HG03196 (cell line): ENCODE measurements at regions not wholly inside any gene's neighbourhood (a gene's known extent, or its start where the extent isn't known, plus 50 kb on each side); places are given as distances from the start of the nearest gene placed in this dataset.

Experiments used
- ATAC-seq: cut with Tn5 transposase; IDR thresholded peaks from one replicate; pipeline ENCODE4 v1.9.1; 2021; ENCODE audit not compliant: unreplicated experiment

GRCh38 chr5:120217001-120217400 is 247.1 kb upstream of the PRR16 start:
- ATAC-seq = no peak

DNA sequence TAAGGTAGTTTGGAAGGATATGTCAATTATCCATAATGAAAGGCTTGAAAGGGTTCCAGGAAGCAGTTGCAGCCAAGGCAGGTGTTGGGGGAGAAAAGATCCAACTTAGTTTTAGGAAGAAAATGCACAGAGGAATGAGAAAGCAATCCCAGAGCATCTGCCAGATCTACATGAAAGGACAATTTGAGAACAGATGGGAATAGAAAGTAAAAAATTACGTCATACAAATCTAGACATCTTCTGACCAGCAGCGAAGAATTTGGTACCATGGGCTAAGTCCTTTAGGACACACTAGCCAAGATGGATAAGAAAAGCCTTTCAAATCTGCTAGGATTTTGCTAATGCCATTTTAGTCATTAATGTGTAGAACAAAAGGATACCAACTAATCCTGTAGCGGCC is 244.1 kb upstream of the PRR16 start:
- ATAC-seq = no peak

GRCh38 chr5:120225524-120225923 is 238.6 kb upstream of the PRR16 start:
- ATAC-seq = no peak

DNA sequence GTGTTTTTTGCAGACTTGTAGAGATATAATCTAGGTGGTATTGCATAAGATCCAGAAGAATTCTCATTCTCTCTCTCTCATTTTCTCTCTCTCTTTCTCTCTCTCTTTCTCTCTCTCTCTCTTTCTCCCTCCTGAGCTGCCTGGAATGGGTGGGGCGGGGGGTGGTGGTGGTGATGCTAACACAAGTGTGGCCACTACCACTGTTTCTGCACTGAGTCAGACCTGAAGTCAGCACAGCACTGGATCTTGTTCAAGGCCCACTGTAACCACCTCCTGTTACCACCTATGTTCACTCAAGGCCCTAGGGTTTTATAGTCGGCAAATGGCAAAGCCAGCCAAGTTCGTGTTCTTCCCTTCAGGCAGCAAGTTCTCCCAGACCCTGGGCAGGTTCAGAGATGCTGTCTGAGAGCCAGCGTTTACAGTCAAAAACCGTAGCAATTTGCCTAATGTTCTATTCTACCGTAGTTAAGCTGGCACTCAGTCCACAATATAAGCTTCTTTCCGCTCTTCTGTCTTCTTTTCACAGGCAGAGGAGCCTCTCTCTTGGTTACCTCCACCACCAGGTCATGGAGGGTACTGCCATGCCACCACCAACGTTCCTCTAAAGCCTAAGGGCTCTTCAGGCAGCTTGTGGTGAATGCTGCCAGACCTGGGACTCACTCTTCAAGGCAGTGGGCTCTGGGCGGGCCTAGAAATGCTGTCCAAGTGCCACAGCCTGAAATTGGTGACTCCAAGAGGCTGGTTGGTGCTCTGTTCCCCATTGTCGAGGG is 235.7 kb upstream of the PRR16 start:
- ATAC-seq = no peak

DNA sequence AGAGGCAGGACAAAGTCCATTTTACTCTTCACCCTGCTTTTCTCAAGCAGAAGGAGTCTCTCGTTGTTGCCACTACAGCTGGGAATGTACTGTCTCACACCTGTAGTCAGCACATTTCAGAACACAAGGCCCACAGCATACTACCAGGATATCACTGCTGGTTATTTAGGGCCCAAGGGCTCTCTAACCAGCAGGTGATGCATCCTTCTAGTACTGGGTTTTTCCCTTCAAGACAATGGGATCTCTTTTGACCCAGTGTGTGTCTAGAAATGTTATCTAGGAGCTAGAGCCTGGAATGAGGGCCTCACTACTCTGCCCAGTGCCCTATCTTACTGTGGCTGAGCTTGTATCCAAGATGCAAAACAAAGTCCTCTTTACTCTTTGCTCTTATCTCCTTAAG is 235.1 kb upstream of the PRR16 start:
- no peak for ATAC-seq

DNA sequence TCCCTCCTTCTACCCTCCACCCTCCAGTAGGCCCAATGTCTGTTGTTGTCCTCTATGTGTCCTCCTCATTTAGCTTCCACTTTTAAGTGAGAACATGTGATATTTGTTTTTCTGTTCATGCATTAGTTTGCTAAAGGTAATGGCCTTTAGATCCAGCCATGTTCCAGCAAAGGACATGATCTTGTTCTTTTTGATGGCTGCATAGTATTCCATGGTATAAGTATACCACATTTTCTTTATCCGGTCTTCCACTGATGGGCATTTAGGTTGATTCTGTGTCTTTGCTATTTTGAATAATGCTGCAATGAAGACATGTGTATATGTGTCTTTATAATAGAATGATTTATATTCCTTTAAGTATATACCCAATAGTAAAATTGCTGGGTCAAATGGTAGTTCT is 232.5 kb upstream of the PRR16 start:
- no peak for ATAC-seq

DNA sequence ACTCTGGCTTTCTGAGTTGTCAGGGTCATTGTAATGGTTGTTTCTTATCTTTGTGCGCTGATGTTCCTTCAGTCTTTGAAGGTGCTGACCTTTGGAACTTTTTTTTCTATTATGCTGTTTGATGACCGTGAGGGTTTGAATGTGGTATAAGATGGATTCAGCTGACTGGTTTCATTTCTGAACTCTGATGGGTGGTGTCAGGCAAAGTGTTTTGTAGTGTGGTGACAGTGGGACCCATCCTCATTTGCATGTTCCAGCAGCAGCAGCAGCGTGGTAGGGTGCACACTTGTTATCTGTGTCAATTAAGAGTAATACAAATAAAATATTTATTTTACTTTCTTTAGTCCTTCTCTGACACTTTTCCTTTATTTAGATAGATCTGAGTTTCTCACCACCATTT is 227.7 kb upstream of the PRR16 start:
- no peak for ATAC-seq

GRCh38 chr5:120239086-120239485 is 225.0 kb upstream of the PRR16 start:
- no peak for ATAC-seq

DNA sequence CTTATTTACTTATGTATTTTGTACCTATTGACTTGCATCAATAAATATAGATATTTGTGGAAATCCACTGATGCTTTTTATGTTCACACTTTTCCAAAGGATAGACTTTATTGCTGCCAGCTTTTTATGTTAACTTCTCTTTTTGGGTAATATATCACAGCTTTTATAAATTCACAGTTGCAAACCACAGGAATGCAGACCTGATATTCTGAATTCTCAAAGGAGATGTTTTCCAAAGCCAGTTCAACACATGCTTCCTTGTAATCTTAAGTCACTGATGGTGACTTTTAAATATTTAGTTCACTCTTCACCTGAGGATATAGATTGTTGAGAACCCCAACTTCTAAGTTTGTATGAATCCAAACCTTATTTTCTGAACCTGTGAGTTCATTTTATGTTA is 223.4 kb upstream of the PRR16 start:
- ATAC-seq = no peak

GRCh38 chr5:120241400-120241799 is 222.7 kb upstream of the PRR16 start:
- no peak for ATAC-seq

GRCh38 chr5:120251898-120252297 is 212.2 kb upstream of the PRR16 start:
- no peak for ATAC-seq

- ATAC-seq = no peak
Measured at GRCh38 chr5:120252839-120253238, 211.3 kb upstream of the PRR16 start.

GRCh38 chr5:120254385-120254784 is 209.7 kb upstream of the PRR16 start:
- ATAC-seq = no peak

GRCh38 chr5:120255214-120255613 is 208.9 kb upstream of the PRR16 start:
- ATAC-seq = no peak

DNA sequence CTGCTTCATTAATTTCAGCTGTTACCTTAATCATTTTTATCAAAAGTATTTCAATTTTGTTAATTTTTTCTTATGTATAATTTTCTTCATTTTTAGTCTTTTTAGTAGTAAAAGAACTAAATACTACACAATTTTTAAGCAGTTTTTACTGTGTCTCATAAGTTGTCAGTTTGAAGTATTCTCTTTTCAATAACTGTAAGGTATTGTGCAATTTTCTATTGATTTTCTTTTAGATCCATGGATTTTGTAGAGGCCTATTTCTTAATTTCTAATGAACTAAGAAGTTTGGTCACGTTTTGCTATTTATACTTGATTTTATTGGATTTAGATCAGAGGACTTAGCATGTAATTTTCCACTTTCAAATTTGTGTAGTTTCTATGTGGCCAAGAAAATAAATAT is 207.7 kb upstream of the PRR16 start:
- ATAC-seq = no peak

DNA sequence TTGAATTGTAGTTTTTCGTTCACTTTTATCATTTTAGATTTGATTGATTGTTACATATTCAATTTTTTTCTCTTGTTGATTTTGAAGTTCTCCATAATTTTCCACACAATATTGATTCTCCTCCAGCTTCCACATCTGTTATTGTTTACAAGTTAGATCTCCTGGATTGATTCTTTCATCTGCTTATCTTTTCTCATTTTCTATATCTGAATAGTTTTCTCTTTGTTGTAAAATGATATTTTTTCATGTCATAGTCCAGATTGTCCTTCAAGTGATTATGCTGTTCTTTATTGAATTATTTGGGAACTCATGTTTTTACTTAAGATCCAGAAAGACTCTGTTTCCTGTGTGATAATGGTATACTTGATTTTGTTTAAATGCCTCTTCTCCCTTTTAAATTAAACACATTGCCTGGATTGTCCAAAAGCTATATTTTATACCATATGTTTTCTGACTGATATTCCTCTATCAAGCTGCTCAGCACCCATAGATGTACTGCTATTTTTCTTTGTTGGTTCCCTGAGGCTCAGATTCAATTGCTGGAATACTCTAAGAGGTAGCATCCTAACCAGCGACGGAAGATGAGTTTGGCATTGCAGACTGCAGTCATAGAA is 206.6 kb upstream of the PRR16 start:
- no peak for ATAC-seq

GRCh38 chr5:120258123-120258522 is 206.0 kb upstream of the PRR16 start:
- ATAC-seq = no peak

- no peak for ATAC-seq
Measured at GRCh38 chr5:120260651-120261050, 203.4 kb upstream of the PRR16 start.

DNA sequence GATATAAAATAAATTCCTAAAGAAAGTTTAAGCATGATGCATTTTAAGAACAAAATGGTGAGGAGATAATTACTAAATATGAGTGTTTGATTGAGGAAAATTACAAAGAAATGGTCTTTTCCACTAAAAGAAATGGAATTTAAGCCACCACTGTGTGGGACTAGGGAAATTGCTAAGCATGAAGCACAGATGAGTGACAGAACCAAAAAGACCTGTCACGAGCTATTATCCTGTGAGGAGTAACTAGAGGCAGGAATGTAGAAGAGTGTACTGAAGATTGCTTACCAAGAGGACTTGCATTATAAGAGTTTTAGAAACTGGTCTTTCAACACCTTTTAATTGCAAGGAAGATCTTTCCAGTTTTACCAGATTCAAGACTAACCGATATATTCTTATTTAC is 193.6 kb upstream of the PRR16 start:
- ATAC-seq = no peak

- no peak for ATAC-seq
Measured at GRCh38 chr5:120293796-120294195, 170.3 kb upstream of the PRR16 start.

- ATAC-seq = no peak
Measured at GRCh38 chr5:120297616-120298015, 166.5 kb upstream of the PRR16 start.

DNA sequence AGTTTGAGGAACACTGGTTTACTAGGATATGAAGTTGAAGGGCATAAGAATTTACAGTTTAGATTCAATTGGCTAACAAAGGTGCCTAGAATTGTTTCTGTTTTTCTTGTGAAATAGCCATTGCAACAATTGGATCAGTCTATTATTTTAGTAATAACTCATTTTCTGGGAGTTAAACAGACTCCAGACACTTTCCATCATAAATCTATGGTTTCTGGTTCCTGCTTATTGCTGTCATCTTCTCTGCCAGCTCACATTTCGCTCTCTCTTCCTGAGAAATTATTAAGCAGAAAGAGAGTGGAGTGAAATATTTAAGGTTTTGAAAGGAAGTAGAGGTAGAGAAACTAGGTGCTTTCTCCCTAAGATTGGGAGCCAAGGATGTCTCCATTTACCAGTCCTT is 165.1 kb upstream of the PRR16 start:
- no peak for ATAC-seq

GRCh38 chr5:120304663-120305062 is 159.4 kb upstream of the PRR16 start:
- no peak for ATAC-seq
